Lower leg skin (tissue), 3 donors: ENCODE measurements at regions not wholly inside any gene's neighbourhood (a gene's known extent, or its start where the extent isn't known, plus 50 kb on each side); places are given as distances from the start of the nearest gene placed in this dataset.

Experiments used
- CTCF ChIP-seq, 3 donors: fragments of 450-650 bp; IDR thresholded peaks; one replicate each; pipeline ENCODE4 v1.5.1; 2016; ENCODE audit warnings: antibody characterized with exemption in 3 of 3, mild to moderate bottlenecking in 3 of 3, moderate library complexity in 2 of 3
- POLR2A ChIP-seq, 2 donors: fragments of 450-650 bp; IDR thresholded peaks; one replicate each; pipeline ENCODE4 v1.6.1; 2016 to 2017; ENCODE audit warnings: antibody characterized with exemption in 2 of 2, mild to moderate bottlenecking in 1 of 2, moderate library complexity in 1 of 2

- TF ChIP-seq CTCF (IDR thresholded peaks at IDR 0.05), result no peak
- no peak for TF ChIP-seq POLR2A (IDR thresholded peaks at IDR 0.05)
These were observed 231.4 kb upstream of the CDH9 start for GRCh38 chr5:27269766-27270165.
